Stimulated activated CD4-positive, alpha-beta T cell treated with anti-CD3 and anti-CD28 coated beads, Interleukin-4, amount 100 ng/mL, for 4 hours (primary cell): ENCODE measurements at regions not wholly inside any gene's neighbourhood (a gene's known extent, or its start where the extent isn't known, plus 50 kb on each side); places are given as distances from the start of the nearest gene placed in this dataset.
"Not testable (repeated sequence)": the region's sequence is repeated elsewhere in the genome, so short reads cannot be mapped to it uniquely, and the experiment has no call there.

Source experiments
- DNase-seq, 2 experiments: peaks; one replicate each; pipeline ENCODE4 v3.0.0-alpha.2; 2020

DNA sequence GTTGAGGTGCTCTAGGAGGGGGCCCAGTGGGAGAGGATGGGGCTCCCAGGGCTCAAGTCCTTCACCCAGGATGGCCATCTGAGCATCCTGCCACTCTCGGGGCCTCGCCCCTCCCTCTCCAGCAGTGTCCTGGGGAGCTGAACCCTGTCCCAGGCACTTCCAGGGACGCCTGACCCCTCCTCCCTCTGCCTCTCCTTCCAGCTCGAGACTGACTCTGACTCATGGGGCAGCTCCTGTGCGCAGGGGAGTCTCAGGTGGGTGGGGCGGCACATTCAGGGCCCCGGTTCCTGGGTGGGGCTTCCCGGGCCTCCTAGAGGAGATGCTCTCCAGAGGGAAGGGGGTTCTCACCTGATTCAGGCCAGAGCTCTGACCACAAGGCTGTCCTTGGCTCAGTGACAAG, 77.1 kb upstream of the IGLL5 start:
- no peak for DNase-seq

DNA sequence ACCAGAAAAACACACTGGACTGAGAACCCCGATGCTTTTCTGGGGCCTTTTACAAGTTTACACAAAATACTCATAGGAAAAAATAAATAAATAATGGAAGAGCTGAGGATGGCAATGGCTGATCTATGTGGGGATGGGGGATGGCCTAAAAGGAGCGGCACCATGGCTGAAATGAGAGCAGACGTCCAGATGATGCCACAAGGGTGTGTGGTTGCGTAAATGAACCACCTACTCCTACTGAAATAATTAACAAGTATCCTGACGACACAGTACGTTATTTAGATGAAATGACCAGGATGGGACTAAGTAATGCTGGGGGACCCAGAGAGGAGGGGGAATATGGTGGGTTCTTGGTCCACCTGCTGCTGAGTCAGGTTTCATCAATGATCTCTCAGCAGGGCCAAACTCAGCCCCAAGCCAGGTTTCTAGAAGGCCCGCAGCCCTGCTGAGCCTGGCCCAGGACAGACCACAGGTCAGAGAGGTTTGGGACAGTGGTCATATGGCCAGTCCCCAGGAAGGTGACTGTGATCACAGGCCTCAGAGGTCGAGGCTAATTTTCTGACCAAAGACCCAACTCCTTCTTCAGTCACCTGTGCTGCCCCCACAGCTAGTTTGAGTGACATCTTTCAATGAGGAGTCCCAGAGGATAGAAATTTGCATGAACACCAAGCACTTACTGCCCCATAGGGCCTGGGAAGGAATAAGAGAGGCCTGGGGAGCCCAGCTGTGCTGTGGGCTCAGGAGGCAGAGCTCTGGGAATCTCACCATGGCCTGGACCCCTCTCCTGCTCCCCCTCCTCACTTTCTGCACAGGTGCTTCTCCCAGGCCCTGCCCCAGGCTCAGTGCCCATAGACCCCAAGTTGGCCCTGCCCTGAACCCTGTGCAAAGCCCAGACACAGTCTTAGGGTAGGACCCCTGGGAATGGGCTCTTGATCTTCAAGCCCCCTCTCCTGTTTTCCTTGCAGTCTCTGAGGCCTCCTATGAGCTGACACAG, 76.3 kb upstream of the IGLL5 start:
- DNase-seq: no peak

- no peak for DNase-seq
These were observed 75.3 kb upstream of the IGLL5 start for GRCh38 chr22:22812031-22812905.

GRCh38 chr22:22813126-22814075, 74.2 kb upstream of the IGLL5 start:
- no peak for DNase-seq

GRCh38 chr22:22814666-22815396, 72.8 kb upstream of the IGLL5 start:
- DNase-seq: no peak

GRCh38 chr22:22815397-22816170, 72.0 kb upstream of the IGLL5 start:
- DNase-seq: no peak

DNA sequence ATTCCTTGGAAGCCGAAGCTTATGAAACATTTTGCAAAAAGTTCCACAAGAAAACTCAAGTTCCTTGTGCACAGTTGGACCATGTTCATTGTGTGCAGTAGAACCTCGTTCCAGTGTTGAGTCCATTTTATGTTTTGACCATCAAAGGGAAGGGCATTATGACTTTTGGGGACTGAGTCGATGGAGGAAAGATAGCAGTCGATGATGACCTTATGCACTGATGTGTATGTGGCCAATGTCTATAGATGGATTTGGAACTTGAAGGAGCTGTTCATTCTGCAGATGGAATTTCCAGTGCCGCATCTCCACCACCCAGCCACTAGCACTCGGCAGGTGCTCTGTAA, 71.5 kb upstream of the IGLL5 start:
- DNase-seq: no peak

GRCh38 chr22:22816766-22817410, 70.7 kb upstream of the IGLL5 start:
- no peak for DNase-seq

DNA sequence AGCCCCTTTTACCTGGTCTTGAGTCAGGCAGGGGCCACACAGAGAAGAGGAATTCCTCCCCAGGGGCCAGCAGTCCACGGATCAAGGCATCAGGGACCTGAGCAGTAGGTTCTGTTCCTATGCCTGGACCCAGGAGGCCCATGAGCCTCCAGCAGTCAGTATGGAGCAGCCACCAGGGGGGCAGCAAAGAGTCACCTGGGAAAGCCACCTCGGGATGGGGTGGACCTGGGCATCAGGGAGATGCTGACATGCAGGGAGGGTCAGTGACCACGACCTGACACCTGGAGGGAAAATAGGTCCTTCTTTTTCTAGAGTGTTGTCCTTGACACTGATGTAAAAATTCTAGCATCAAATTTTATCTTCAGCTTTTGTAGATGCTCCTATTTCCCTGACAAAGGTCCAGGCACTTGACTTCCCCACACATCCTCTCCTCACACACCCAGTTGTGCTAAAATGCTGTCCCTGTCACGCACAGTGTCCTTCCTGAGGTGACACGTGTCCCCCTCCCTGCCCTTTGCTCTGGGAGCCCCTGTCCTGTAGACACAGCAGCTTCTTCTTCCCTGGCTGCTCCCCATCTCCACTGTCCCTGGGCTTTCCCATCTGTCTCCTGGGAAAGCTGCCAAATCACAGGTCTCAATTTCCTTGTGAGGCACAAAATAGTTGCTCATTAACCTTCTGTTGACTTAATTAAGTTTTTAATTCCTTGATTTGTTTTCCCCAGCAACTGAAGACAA, 70.0 kb upstream of the IGLL5 start:
- no peak for DNase-seq

DNA sequence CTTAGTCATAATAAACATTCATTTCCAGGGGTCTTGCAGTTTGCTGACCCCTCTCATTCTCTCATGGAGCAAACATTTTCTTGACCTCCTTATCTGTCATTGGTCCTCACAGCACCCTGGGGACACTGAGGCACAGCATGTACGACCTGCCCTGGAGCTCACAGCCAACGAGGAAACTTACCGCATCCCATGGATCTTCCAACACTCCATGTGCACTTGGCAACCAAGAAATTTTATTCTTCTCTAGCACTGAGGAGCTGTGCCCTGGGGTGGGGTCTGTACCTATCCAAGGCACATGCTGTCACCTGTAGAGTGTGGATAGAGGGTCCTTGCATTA, 69.4 kb upstream of the IGLL5 start:
- no peak for DNase-seq

GRCh38 chr22:22818861-22819855, 68.5 kb upstream of the IGLL5 start:
- no peak for DNase-seq

DNA sequence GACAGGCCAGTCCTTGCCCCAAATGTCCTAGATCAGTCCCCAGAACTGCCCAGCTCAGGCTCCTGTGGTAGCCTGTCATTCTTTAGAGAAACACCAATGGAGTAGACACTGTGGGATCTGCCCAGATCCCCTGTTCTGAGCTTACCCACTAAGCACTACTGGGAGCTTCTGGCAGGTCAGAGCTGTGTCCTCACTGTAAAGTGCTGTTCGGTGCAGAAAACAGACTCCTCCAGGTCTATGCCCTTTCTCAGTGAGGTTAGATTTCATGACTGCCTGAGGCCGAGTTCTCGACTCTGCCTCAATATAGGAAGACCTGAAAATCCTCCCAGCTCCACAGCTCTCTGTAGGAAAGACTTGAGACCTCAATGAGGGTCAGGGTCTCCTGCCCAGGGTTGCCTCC, 67.5 kb upstream of the IGLL5 start:
- no peak for DNase-seq

GRCh38 chr22:22820626-22821025, 67.0 kb upstream of the IGLL5 start:
- no peak for DNase-seq

DNA sequence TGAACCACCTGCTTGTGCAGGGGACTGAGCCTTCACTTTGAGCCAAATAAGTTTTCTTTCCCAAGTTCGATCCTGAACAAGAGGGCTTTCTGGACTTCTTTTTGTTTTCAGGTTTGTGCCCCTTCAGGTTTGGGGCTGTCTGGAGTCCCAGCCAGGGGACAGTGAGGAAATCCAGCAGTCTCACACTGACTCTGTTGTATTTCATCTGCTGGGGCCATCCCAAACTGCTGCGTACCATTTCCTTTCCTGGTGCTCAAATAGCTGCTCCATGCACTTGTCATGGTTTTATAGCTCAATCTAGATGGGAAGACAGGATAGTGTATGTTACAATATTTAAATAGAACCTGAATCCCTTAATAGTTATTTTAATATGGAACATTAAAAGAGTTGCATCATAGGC, 66.3 kb upstream of the IGLL5 start:
- DNase-seq: no peak

DNA sequence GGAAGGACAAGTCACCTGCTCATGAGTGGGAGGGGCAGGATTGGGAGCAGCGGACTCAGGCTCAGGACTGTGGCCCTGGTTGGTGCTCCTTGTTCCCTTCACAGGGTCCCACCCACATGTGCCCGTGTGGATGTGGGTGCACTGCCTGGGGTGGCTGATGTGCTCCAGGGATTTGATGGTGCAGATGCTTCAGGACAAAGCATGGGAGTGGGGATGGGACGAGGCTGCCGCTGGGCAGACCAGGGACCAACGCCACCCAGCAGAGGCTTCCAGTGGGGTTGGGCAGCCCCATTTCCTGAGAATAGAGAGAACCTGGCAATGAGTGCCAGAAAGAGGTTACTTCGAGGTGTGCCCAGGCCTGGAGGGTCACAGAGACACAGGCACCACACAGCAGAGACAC, 65.5 kb upstream of the IGLL5 start:
- DNase-seq: no peak

DNA sequence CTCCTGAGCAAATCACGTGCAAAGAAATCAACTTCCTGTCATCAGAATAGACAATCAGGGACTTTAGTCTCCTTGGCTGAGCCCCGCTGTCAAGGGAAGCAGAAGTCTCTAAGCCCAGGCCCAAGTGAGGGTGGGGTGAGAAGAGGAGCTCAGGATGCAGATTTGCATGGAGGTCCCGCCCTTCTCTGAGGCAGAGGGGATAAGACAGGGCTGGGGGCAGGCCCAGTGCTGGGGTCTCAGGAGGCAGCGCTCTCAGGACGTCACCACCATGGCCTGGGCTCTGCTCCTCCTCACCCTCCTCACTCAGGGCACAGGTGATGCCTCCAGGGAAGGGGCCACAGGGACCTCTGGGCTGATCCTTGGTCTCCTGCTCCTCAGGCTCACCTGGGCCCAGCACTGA, 65.1 kb upstream of the IGLL5 start:
- not testable (repeated sequence) for DNase-seq

DNA sequence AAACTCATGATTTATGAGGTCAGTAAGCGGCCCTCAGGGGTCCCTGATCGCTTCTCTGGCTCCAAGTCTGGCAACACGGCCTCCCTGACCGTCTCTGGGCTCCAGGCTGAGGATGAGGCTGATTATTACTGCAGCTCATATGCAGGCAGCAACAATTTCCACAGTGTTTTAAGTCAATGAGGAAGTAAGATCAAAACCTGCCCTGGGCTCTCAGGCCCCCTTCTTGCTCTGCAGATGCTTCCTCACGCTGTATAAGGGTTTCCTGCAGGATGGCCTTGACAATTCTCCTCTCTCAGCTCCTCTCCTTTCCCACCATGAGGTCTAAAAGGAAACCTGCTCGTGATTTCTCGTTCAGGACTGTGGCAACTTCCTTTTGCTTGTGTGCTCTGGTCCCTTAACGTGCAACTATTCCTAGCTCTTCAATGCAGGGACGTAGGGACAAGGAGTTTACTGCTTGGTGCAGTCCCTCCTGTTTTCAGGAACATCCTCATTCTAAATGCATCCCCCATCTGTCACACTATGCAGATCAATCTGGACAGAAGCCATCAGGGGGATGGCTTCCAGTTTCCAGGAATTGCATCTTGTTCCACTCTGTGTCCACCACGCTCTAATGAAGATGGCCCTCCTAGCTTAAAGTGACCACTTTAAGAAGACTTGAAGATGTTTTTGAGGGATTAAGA, 64.3 kb upstream of the IGLL5 start:
- DNase-seq: no peak
